ENCODE measurements at regions not wholly inside any gene's neighbourhood (a gene's known extent, or its start where the extent isn't known, plus 50 kb on each side); places are given as distances from the start of the nearest gene placed in this dataset.

- TF ChIP-seq POLR2A (IDR thresholded peaks at IDR 0.05) (no peak), POLR2AphosphoS5 (IDR thresholded peaks at IDR 0.05) (no peak), CTCF (IDR thresholded peaks at IDR 0.05) (no peak)
These were observed 427.5 kb upstream of the PROX1 start for GRCh38 chr1:213560226-213560625.
